Fibroblast of pulmonary artery (primary cell): ENCODE measurements at regions not wholly inside any gene's neighbourhood (a gene's known extent, or its start where the extent isn't known, plus 50 kb on each side); places are given as distances from the start of the nearest gene placed in this dataset.

Source experiments
- DNase-seq: peaks from one replicate; pipeline ENCODE4 v3.0.0-alpha.2; 2010; ENCODE audit warnings: low read depth
- H3K4me3 ChIP-seq: replicated peaks from 2 replicates; pipeline ENCODE4 v1.5.1; 2011; ENCODE audit warnings: low read depth, mild to moderate bottlenecking, control low read depth, low read length, moderate library complexity
- TF ChIP-seq, protein P1 (sequence below): IDR thresholded peaks from 2 replicates; pipeline ENCODE4 v1.5.1; 2011; ENCODE audit warnings: mild to moderate bottlenecking, control low read depth, low read length, inconsistent platforms; ENCODE audit errors: missing control alignments

DNA sequence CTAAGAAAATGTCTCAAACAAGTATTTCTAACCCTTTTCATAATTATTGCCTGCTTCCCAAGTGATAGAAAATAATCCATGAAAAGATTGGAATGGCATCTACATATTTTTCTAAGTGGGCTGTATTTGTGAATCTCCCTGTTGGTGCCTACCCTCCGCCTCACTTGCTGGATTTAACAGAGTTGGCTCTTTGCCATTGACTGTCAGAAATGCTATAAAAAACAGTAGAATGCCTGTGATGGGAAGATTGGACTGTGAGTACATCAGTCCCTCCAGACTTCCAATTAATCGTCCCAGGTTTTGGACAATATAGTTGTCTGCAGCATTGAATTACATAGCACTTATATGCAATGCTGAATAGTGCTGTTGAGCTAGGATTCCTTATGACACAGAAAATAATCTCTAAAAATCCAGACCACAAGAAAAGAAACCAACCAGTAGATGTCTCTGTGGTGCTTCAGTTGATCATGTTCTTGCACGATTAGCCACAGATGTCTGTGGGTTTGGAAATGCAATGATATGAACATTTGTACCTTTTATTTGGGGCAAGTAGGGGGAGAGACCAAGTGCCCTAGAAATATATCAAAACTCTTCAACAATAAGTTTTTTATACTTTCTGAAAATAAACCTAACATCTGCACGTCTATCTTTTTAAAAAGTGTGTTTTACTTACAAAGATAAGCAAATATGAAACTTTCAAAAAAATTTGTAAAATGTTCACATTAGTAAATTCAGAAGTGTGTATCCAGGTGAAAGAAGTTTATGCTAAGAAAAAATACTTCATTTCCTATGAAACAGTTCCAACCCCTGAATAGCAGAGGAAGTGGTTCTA, 88.5 kb downstream of the DYNAP start:
- peak; percentile 93 for DNase-seq
- no peak overlapping the region for H3K4me3 ChIP-seq
- TF ChIP-seq, protein P1, sequence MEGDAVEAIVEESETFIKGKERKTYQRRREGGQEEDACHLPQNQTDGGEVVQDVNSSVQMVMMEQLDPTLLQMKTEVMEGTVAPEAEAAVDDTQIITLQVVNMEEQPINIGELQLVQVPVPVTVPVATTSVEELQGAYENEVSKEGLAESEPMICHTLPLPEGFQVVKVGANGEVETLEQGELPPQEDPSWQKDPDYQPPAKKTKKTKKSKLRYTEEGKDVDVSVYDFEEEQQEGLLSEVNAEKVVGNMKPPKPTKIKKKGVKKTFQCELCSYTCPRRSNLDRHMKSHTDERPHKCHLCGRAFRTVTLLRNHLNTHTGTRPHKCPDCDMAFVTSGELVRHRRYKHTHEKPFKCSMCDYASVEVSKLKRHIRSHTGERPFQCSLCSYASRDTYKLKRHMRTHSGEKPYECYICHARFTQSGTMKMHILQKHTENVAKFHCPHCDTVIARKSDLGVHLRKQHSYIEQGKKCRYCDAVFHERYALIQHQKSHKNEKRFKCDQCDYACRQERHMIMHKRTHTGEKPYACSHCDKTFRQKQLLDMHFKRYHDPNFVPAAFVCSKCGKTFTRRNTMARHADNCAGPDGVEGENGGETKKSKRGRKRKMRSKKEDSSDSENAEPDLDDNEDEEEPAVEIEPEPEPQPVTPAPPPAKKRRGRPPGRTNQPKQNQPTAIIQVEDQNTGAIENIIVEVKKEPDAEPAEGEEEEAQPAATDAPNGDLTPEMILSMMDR: peak; percentile 64

DNA sequence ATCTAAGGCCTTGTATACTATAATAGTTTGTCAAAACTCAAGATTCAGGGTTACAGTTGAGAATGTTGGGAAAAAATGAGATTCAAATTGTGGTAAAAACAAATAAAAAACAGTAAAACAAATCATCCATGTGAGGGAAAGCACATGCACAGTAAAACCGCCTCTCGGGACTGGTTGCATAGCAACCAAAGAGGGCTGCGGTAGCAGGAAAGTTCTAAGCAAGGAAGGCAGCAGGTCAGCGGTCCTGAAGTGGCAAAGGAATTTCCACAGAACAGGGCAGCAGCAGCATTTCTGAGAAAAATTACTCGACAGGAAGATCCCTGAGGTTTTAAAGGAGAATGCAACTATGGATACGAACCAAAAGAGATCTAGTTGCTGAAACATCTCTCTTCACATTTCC, 93.7 kb downstream of the DYNAP start:
- no peak overlapping the region for H3K4me3 ChIP-seq
- TF ChIP-seq, protein P1: no peak
- DNase-seq: peak; percentile 66

DNA sequence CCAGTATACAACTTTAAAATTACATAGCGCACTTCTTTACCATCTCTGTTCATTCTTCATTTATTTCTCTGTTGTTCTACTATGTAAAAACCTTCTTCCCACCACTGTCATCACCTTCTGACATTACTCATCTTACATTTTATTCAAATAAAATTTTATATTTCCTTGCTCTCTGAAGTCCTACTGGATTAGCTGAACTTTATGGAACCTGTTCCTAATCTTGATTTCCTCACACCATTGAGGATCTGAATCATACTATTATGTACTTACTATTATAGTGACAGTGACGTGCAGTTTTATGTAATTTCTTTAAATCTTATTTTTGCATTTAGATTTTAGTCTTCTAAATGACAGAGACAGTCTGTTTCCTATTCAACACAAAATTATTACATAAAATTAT, 98.3 kb downstream of the DYNAP start:
- DNase-seq: no peak
- TF ChIP-seq, protein P1: no peak
- H3K4me3 ChIP-seq: no peak overlapping the region

DNA sequence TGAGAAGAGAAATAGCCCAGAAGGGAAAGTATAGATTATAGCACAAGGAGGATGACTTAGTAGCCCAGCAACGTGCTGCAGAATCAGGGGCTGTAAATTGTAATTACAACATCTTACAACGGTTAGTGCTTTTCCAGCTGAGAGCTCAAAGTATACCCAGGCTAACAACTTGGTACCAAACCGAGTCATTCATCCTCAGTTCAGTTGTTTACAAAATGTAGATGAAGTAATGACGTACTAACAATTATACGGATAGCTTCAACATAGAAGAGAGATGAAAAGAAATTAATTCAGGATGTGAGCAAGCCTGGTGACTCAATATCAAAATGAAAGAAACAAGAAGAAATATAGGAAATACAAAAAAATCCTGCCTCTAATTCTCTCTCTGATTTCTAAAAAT, 99.2 kb downstream of the DYNAP start:
- peak; percentile 33 for DNase-seq
- H3K4me3 ChIP-seq: no peak overlapping the region
- TF ChIP-seq, protein P1: no peak

DNA sequence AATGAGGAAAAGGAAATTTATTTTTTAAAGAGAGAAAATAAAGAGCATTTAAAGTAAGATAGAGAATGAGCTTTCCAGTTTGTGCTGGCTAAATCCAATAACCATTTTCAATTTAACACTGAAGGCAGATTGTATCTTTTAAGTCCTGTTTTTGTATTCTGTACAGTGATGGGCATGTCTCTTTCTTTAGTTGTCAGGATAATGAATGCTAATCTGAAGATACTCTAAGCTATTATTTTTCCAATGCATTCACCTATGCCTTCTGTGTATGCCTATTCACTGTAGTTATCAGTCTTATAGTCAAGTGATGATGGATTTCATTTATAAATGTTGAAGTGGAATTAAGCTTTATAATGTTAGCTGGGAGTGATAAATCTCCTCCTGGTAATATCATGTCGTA, 101.4 kb downstream of the DYNAP start:
- TF ChIP-seq, protein P1: no peak
- no peak overlapping the region for H3K4me3 ChIP-seq
- DNase-seq: no peak

DNA sequence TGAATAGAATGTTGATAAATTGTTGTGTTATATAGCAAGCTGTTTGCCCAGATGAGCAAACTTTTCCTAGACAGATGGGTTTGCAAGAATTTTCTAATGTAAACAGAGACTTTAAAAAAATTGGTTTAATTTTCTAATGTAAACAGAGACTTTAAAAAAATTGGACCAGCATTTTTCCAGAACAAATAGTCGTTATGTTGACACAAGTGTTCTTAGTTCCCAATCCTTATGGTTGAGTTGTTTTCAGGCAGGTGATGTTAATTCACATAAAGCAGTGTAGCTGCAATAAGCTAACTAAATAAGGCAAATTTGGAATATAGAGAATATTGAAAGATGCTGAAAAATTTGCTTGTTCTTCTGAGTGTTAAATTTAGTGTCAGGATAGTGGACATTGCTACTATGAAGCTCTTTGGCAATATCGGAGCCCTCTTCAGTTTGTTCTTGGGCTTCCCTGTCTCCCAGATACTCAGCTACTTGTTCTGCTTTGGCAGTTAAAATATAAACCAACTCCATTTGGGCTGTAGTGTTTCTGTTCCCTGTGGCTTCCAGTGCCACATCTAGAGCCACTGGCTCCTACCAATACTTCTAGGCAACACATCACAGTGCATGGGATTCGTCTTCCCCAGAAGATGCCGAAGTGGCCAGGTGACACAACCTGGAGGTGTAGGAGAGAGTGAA, 105.7 kb downstream of the DYNAP start:
- no peak for DNase-seq
- H3K4me3 ChIP-seq: no peak overlapping the region
- TF ChIP-seq, protein P1: no peak
